Muscle of back (tissue), 3 donors: ENCODE measurements at regions not wholly inside any gene's neighbourhood (a gene's known extent, or its start where the extent isn't known, plus 50 kb on each side); places are given as distances from the start of the nearest gene placed in this dataset.

Experiments used
- DNase-seq, 3 donors: peaks; one replicate each; pipeline versions ENCODE4 v3.0.0 to v3.0.0-alpha.2; 2013

- no peak for DNase-seq
Observed at GRCh38 chr3:156760333-156760732, 65.8 kb upstream of the LEKR1 start.

GRCh38 chr3:156761007-156761406 lies 65.1 kb upstream of the LEKR1 start:
- DNase-seq = peak in 2 of 3 donors; percentile 11 to 30

GRCh38 chr3:156761713-156762451 lies 64.3 kb upstream of the LEKR1 start:
- DNase-seq = peak in 2 of 3 donors; percentile 40 to 57

GRCh38 chr3:156762631-156763185 lies 63.4 kb upstream of the LEKR1 start:
- DNase-seq = peak; percentile 81 to 90 (median 87)

GRCh38 chr3:156763386-156763785 lies 62.8 kb upstream of the LEKR1 start:
- no peak for DNase-seq

GRCh38 chr3:156763931-156764720 lies 62.0 kb upstream of the LEKR1 start:
- no peak for DNase-seq

- DNase-seq = no peak
Observed at GRCh38 chr3:156764751-156765150, 61.4 kb upstream of the LEKR1 start.

- no peak for DNase-seq
Observed at GRCh38 chr3:156768390-156768789, 57.8 kb upstream of the LEKR1 start.

- no peak for DNase-seq
Observed at GRCh38 chr3:156769721-156770654, 56.2 kb upstream of the LEKR1 start.

GRCh38 chr3:156770699-156771414 lies 55.3 kb upstream of the LEKR1 start:
- no peak for DNase-seq

GRCh38 chr3:156772588-156773206 lies 53.5 kb upstream of the LEKR1 start:
- DNase-seq = no peak

- no peak for DNase-seq
Observed at GRCh38 chr3:156776031-156776430, 50.1 kb upstream of the LEKR1 start.
